NB4 (cell line): ENCODE measurements at regions not wholly inside any gene's neighbourhood (a gene's known extent, or its start where the extent isn't known, plus 50 kb on each side); places are given as distances from the start of the nearest gene placed in this dataset.

ENCODE experiments used
- DNase-seq: peaks from one replicate; pipeline ENCODE4 v3.0.0; 2010; ENCODE audit warnings: low read depth
- H3K4me3 ChIP-seq: one replicate; pipeline ENCODE4 v1.5.1; 2011; ENCODE audit warnings: mild to moderate bottlenecking, low read depth, low read length, moderate library complexity
- CTCF ChIP-seq: IDR thresholded peaks from one replicate; pipeline ENCODE4 v1.5.1; 2012; ENCODE audit warnings: low read depth, low read length
- MYC ChIP-seq: IDR thresholded peaks from 2 replicates; pipeline ENCODE4 v1.6.1; 2011; ENCODE audit warnings: low read depth, low read length
- POLR2A ChIP-seq: IDR thresholded peaks from 2 replicates; pipeline ENCODE4 v1.6.1; 2011; ENCODE audit warnings: mild to moderate bottlenecking; ENCODE audit not compliant: insufficient read length; ENCODE audit errors: extremely low read depth
- TF ChIP-seq, protein P1 (sequence below): IDR thresholded peaks from 2 replicates; pipeline ENCODE4 v1.6.1; 2011; ENCODE audit warnings: low read depth, low read length

GRCh38 chr6:12586721-12587480 is 129.7 kb upstream of the PHACTR1 start:
- TF ChIP-seq MYC, result no peak
- no peak overlapping the region for H3K4me3 ChIP-seq
- DNase-seq, result no peak

- DNase-seq, result no peak
- H3K4me3 ChIP-seq, result no peak overlapping the region
- TF ChIP-seq MYC (no peak), POLR2A (no peak), CTCF (no peak)
- TF ChIP-seq, protein P1, sequence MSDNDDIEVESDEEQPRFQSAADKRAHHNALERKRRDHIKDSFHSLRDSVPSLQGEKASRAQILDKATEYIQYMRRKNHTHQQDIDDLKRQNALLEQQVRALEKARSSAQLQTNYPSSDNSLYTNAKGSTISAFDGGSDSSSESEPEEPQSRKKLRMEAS, result no peak
Measured at GRCh38 chr6:12590901-12591300, 125.7 kb upstream of the PHACTR1 start.

DNA sequence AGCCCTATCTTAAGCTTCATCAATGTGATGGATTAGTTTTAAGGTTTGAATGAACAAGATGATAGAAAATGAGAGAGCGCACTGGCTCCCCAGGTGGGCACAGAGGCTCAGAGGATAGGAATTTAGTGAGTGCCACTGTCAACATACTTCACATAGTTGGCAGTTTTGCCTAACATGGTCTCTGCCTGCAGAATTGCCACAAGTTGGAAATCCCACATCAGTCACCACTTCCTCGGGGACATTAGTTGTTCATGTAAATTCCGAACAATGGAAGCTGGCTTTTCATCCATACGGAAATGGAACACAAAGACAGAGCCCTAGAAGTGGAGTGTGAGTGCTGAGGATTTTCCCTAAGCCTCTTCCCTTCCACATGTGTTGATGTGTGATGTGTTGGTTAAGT is 123.9 kb upstream of the PHACTR1 start:
- TF ChIP-seq MYC (no peak), CTCF (no peak), POLR2A (no peak)
- TF ChIP-seq, protein P1, result no peak
- no peak overlapping the region for H3K4me3 ChIP-seq
- no peak for DNase-seq

DNA sequence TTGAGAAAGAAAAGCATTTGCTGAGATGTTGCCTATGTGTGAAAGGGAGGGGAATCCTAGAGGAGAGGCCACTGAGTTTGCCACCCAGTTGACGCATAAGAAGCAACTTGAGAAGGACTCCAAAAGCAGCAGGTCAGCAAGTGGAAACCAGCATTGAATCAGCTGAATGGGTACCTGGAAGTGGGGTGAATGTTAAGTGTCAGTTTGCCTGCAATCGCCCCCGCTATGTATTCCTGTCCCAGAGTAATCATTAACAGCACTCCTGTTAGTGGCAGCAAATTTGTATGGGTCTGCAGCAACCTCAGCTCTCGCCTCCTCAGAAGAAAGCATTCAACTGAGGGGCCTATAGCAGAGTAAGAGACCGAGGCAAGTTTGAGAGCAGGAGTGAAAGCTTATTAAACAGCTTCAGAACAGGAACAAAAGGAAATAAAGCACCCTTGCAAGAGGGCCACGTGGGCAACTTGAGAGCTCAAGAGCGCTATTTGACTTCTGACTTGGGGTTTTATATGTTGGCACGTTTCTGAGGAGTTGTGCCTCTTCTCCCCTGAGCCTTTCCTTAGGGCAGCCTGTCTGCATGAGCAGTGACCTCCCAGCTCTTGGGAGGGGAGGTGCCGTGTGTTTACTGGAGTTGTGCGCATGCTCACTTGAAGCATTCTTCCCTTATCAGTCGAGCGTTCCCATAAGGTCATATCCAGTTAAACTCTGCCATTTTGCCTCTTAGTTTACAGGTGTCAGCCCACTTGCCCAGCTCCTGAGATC is 122.6 kb upstream of the PHACTR1 start:
- H3K4me3 ChIP-seq, result no peak overlapping the region
- no peak for DNase-seq
- TF ChIP-seq, protein P1, result no peak
- TF ChIP-seq MYC (no peak), CTCF (no peak), POLR2A (no peak)

DNA sequence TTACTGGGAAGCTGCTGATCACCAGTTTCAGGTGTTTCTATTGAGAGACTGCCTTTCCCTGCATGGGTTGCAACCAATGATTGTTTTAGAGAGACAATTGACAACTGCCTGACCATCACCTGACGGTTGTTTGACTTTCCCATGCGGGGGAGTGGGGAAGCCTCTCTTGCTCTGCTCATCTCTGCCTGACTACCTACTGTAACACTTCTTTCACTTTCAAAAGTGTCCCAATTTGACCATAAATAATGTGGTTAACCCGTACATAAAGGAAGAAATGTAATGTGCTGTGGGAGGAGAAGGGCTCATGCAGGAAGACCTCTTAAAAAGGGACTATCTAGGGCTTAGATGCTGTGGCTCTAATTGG is 122.1 kb upstream of the PHACTR1 start:
- TF ChIP-seq POLR2A (no peak), MYC (no peak), CTCF (no peak)
- TF ChIP-seq, protein P1, result no peak
- no peak overlapping the region for H3K4me3 ChIP-seq
- DNase-seq, result peak; percentile 16

DNA sequence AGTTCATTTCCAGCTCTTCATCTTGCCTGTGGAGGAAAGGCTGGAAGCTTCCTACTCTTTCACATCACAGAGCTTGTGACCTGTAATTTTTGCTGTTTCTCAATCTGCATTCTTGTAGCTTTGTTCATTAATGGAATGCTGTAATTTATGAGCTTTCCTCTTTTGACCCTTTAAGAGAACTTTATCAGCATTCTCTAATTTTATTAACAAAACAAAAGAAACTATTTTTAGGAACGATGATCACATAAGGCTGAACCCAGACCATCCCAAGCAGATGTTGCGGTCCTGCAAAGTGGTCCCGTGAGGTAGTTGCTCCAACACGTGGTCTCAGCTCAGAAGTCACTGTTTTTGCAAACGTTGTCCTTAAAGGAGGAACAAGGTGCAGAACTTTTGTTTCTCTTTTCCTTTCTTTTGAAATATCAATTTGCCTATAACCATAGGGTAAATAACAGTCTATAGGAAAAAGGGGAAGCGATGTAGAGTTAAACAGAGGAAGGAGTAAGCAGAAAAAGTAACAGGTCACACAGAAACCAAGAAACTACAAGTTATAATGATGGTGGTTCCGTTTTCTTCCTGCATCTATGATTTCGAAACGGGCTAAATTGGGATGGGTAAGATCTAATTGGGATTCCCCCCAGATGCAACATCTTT is 121.3 kb upstream of the PHACTR1 start:
- TF ChIP-seq, protein P1, result peak; percentile 69
- no peak for TF ChIP-seq CTCF
- DNase-seq, result peak; percentile 52
- H3K4me3 ChIP-seq, result no peak overlapping the region
